NCI-H446 treated with DMSO at 0.1 percent for 48 hours (cell line): ENCODE measurements at regions not wholly inside any gene's neighbourhood (a gene's known extent, or its start where the extent isn't known, plus 50 kb on each side); places are given as distances from the start of the nearest gene placed in this dataset.
"Not testable (repeated sequence)": the region's sequence is repeated elsewhere in the genome, so short reads cannot be mapped to it uniquely, and the experiment has no call there.

ENCODE experiments used
- DNase-seq: peaks from one replicate; lab custom pipeline; 2025; lab: John Stamatoyannopoulos, UW

DNA sequence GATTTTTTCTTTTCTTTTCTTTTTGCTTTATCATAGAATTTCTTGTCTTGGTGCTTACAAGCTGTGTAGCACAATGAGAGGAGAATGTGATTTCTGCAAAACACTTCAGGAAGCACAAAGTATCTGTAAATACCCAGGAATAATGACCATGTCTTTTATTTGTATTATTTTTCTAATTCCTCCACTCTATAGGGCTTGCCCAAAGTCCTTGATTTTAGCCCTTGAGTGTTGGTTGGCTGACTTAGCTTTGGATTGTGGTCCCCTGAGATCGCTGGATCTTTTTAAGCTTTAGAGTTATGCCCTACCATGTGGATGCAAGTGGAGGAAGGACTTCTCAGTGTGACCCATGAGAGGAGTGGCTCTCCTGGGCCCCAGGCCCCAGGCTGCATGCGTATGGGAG lies 52.2 kb downstream of the HOXC4 start:
- not testable (repeated sequence) for DNase-seq

DNA sequence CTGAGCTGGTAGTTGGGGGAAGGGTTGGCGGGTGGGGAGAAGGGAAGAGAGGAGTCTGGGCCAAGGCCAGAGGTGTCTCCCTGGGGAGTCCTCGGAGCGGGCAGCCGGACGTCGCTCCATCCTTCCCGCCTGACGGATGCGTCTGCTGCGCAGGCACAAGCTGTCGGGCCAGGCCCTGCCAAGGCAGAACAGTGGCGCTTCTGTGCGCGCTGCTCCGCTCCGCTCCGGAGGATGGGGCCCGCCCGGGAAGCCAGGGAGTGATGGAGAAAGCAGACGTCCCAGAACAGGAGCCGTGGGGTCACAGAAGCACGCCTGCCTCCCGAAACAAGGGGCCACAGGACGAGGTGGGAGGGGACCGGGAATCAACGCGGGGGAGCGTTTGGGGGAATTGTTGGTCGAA lies 52.6 kb downstream of the HOXC4 start:
- DNase-seq = not testable (repeated sequence)

DNA sequence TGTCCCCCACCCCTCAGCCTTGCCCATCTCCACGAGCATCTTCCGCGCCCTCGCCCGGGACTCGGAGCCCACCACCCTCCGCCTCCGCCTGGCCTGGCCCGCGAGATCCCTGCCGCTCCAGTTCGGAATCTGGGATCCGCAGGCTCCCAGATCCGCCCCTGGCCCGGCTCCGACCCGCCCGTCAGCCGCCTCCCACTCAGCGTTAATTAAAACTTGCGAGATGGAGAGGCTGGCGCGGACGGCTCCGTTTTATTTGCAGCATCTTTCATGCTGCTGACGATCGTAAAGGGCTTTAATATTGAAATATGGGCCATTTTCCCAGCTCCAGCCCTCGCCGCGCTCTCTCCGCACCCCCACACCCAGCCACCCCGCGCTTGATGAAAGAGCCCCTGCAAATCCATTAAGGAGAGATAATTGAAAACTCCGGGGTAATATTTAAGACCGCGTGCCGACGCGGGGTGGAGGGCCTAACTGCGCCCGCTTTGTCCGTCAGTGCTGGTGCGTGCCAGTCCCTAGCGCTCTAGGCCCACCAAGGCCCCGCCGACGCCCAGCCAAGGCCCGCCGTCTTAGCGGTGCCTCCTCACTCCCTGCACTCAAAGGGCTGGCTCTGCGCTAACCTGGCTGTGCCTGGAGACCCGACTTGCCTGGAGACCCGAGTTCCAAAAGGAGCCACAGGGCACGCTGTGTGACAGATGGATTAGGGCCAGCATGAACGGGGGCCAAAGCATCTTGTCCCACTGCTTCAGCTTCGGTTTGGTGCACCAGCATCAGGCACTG lies 53.4 kb downstream of the HOXC4 start:
- not testable (repeated sequence) for DNase-seq

DNA sequence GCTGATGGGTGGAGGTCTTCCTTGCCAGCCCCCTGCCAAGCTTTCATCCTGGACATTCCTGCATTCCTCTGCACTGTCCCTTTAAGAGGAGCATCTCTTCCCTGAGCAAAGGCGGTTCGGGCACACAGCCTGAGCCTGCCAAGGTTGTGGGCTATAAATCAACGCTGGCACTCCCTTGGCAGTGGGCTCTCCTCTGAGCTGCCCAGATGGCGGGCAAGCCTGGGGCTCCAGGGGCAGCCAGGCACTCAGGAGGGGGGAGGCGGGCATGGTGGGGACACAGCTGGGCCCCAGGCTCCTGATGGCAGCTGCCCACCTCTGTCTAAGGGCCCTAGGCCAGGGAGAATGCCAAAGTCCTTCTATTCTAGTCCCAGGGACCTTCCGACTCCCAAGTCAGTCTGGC lies 58.7 kb downstream of the HOXC4 start:
- DNase-seq = peak; percentile 70

DNA sequence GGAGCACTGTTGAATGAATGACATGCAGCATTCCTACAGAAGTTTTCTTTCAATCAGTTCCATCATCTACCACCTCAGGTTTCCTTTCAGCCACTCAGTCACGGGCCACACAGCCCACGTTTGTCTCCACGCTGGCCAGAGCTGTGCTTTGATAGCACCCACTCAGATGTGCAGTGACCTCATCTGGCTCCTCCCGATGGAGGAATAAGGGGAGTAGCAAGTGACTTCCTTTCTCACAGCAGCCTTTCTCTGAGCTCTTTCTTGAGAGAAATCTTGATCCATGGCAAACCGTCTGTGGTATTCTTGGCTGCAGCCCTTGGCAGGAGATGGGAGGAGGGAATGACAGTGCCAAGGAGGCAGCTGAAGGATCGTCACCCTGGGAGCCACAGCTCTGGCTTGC lies 62.4 kb downstream of the HOXC4 start:
- DNase-seq = not testable (repeated sequence)

DNA sequence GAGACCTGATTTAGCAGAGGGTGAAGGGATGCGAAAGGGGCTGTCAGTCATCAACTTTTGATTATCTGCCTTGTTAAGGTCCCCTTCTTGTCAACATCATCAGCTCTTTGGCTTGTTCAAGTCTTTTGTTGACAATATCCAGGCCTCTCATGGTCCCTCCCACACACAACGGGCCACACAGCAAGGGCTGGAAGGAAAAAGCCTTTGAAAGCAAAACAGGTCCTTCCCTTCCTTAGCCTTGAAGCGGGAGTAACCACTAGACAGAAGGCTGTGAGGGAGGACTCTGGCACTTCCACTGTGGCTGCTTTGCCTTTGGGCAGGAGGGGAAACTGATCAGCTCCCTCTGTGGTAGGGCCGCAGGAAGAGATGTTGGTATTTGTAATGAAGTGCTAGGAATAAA lies 63.8 kb downstream of the HOXC4 start:
- not testable (repeated sequence) for DNase-seq

DNA sequence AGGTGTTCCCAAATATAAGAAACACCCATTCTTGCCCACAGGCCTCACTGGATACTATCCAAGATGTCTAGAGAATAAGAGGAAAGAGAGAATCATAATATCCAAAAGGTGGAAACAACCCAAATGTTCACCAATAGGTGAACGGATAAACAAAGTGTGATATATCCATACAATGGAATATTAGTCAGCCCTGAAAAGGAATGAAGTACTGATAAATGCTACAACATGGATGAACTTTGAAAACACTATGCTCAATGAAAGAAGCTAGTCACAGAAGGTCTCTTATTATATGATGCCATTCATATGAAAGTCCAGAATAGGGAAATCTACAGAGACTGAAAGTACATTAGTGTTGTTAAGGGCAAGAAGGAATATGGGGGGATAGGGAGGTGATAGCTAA lies 65.4 kb downstream of the HOXC4 start:
- DNase-seq = not testable (repeated sequence)

DNA sequence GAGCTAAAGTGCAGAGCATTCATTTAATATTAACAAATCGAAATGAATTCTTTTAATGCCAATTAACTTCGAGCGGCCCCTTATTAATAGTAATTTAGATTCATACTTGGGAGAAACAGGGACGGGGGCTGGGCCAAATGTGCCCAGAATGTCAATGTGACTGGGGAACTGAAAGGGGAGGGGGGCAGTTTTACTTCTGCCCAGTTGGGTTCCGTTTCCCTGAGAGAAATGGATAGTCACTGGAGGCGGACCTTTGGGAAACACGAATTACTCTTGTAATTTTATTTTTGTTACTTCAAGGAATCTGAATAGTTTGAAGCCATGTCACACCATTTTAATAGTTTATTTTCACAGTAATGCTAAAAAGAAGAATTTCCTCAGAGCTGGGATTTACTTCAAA lies 64.8 kb downstream of the SMUG1 start:
- DNase-seq = not testable (repeated sequence)

DNA sequence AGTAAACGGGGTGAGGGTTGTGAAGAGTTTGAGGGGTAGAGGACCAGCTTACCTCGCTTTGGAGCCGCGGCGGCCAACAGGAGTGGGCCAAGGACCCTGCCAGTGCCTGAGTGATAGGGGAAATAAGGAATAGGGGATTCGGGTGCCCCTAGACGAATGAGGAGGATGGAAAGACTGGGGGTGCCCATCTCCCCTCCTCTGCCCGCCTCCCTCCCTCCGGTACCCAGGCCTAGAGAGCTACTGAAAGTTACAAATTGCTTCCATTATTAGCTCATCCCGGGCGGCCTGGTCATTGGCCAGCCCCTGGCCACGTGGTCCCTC lies 63.1 kb downstream of the SMUG1 start:
- not testable (repeated sequence) for DNase-seq

DNA sequence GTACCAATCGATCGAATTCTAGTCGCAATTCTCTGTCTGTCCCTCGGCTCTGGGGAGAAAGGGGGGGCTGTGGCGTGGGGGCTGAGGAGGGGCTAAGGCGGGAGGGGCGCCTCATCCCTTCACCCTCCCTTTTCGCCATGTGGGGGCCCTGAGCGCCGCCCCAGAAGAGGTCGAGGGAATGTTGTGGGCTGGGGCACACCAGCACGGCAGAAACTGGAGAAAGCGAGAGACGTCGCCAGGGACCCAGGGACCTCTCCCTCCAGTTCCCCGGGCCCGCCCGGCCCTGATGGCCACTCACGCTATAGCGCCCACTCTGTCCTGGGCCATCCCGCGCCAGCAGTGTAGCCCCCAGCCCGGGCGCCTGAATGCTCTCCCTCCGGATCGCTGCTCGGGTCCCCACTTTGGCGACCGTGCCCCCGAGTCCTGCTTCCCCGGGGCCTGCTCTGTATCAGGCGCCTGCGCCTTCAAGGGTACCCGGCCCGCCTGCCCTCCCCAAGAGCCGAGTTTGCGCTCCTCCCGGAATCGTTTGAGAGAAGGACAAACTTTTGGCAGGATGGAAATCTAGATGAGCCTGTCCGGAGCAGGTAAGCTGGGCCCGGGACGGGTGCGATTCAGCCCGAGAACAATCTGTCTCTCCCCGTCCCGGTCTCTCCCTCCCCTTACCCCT lies 62.6 kb downstream of the SMUG1 start:
- DNase-seq = no peak

DNA sequence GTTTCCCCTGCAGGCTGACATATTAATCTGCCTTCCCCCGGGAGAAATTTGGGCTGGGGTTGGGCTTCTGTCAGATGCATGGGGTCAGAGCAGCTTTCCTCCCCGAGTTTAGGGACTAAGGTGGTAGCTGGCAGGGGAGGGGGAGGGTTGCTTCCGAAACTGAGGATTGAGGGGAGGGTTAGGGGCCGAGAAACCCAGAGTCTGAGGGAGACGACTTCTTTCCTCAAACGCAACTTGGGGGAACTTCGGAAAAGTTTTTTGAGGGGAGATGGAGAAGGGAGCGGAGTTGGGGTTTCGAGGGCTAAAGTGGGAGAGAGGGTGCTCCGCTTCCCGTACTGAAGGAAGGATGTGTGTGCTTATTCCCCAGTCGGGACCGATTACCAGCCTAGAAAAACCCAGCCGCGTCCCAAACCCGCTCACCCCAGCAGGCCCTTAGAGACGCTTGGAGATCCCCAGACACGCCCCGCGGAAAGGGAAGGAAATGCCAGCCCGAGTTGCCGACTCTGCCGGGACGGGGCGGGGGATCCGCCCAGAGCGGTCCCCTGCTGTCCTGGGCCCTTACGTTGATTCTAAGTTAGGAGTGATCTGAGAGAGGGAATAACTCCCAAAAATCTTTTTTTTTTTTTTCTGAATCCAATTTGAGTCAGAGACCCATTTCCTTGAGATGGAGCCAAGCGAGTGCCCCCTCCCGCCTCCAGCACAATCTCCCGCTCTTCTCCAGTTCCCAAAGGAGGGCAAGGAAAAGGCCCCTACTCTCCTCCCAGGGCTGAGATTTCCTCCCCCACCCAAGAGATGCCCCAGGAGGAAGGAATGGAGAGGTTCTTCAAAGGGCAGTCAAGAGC lies 61.9 kb downstream of the SMUG1 start:
- no peak for DNase-seq

DNA sequence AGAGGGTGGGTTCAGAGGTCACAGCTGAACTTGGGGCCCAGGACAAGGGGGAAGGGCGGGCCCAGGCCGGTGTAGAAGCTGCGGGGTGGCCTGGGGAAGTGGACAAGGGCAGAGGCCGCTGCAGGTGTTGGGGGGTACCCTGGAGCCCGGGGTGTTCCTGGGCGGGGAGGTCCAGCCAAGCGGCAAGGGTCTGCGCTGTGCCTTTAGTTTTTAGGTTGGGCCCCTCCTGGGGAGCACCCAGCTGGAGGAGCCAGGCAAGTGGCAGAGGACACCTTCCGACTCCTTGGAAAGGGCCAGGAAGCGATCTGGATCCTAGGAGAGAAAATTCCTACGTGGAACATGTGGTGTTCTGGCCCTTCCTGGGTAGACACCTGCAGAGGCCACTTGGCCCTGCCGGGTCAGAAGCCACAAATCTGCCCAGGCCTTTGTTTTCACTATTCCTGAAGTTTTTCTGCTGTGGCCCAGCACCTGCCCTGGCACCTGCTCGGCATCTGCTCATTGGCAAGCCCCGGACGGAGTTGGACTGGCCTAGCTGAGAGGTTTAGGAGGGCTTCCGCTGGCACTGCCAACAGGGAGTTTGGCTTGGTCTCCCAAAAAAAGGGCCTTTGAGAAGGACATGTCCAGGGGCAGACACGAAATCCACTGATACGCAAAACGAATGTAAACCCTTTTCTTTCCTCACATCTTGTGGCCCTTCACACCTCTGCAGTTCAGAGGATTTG lies 61.1 kb downstream of the SMUG1 start:
- no peak for DNase-seq

DNA sequence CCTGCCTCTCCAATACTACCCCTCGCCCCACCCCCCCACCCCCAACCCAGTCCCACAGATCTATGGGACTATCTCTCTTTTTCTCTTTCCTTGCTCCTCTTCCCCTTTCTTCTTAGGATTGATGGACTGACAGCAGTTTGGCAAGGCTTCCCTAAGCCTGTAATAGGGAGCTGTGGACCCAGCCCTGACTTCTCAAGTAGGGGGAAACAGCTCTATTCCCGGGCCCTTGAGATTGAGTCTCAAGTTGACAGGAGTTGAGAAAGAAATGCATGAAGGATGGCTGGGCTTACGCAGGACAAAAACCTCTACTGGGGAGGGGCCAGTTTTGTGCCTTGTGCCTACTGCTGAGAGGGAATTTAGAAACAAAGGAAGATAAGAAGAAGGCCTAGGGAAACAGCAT lies 60.4 kb downstream of the SMUG1 start:
- DNase-seq = no peak

DNA sequence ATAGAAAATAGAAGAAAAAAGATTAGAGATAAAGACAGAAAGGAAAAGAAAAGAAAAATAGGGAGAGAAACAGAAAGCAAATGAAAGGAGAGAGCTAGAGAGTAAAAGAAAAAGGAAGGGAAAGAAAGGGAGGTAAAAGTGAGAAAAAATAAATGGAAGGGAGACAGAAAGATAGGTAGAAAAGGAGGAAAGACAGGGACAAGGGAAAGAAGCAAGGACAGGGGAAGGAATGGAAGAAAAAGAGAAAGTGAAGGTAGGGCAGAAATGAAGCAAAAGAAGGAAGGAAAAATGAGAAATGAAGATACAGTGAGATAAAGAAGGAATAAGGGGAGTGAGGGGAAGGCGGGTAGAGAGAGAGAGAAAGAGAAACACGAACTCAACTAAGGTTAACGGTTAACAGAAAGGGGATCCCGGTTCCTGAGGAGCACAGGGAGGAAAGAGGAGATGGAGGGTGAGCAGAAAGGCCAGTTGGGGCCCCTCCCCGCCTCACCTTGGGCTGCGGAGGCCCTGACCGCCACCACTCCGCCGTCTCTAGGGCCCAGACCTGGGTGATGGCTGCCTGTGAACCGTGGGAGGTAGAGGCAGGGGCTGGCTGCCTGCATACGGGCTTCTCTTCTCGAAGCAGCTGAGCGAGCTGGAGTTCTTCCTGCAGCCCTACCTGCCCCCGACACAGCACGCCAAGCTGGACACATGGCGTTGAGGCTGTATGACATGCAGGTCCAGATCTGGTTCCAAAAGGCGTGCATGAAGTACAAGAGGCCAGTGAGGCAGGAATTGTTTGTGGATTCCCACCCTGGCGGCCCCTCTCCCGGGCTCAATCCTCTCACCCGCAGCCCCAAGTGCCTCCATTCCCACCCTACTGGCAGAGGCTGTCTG lies 59.5 kb downstream of the SMUG1 start:
- no peak for DNase-seq
